T-cell (primary cell): ENCODE measurements at regions not wholly inside any gene's neighbourhood (a gene's known extent, or its start where the extent isn't known, plus 50 kb on each side); places are given as distances from the start of the nearest gene placed in this dataset.
"Not testable (repeated sequence)": the region's sequence is repeated elsewhere in the genome, so short reads cannot be mapped to it uniquely, and the experiment has no call there.

ENCODE experiments used
- ATAC-seq, 4 experiments: fragments of 200-7000 bp in 3 of 4; fragments of 150-1000 bp in 1 of 4; cut with Tn5 transposase; replicated peaks in 1 of 4; 1 replicate in 3 of 4; 2 replicates in 1 of 4; pipeline ENCODE4 v1.10.0; 2021; ENCODE audit warnings: moderate library complexity in 3 of 4, mild to moderate bottlenecking in 2 of 4, moderate number of reproducible peaks in 1 of 4
- CTCF ChIA-PET, 2 donors: fragments of 300-600 bp; sonication (Branson Sonifier 250); formaldehyde crosslinking; loops; one replicate each; lab custom pipeline; 2022; ENCODE audit warnings: antibody characterized with exemption in 2 of 2; lab: Charles Lee
- POLR2A ChIA-PET, 2 donors: fragments of 300-600 bp; sonication (Branson Sonifier 250); formaldehyde crosslinking; loops; one replicate each; lab custom pipeline; 2022; ENCODE audit warnings: antibody characterized with exemption in 2 of 2; lab: Charles Lee
- DNase-seq, 35 experiments: peaks; one replicate each; pipeline versions ENCODE4 v3.0.0 to v3.0.0-alpha.2; 2013 to 2023
- H3K27ac ChIP-seq: one replicate; pipeline ENCODE4 v1.5.1; 2013; ENCODE audit warnings: low read length
- H3K27me3 ChIP-seq, 2 experiments: replicated peaks in 1 of 2; 1 replicate in 1 of 2; 2 replicates in 1 of 2; pipeline versions ENCODE4 v1.6.1 to v1.7.0; 2013; ENCODE audit warnings: low read length in 1 of 2, mixed read lengths in 1 of 2; ENCODE audit not compliant: control insufficient read depth in 2 of 2, insufficient read depth in 2 of 2; ENCODE audit errors: extremely low read depth in 1 of 2
- H3K36me3 ChIP-seq, 2 donors: 1 replicate in 1 of 2; 2 replicates in 1 of 2; pipeline versions ENCODE4 v1.6.1 to v1.7.0; 2013; ENCODE audit warnings: low read length in 1 of 2; ENCODE audit not compliant: control insufficient read depth in 2 of 2, insufficient read depth in 1 of 2; ENCODE audit errors: extremely low read depth in 1 of 2
- H3K4me1 ChIP-seq, 2 experiments: 1 replicate in 1 of 2; 2 replicates in 1 of 2; pipeline versions ENCODE4 v1.6.1 to v1.7.0; 2013; ENCODE audit warnings: low read length in 2 of 2, mixed read lengths in 1 of 2; ENCODE audit not compliant: insufficient read depth in 2 of 2, control insufficient read depth in 1 of 2; ENCODE audit errors: extremely low read depth in 1 of 2
- H3K4me3 ChIP-seq, 2 donors: 1 replicate in 1 of 2; 2 replicates in 1 of 2; pipeline versions ENCODE4 v1.5.1 to v1.7.0; 2013; ENCODE audit warnings: mild to moderate bottlenecking in 2 of 2, low read length in 1 of 2, moderate library complexity in 1 of 2; ENCODE audit not compliant: control insufficient read depth in 1 of 2; ENCODE audit errors: extremely low read depth in 1 of 2
- H3K9me3 ChIP-seq: 2 replicates; pipeline ENCODE4 v1.7.0; 2013
- H3K27ac Mint-ChIP-seq, 2 donors: one replicate each; pipeline ENCODE4 v1.8.0; 2020 to 2021; ENCODE audit warnings: mild to moderate bottlenecking in 2 of 2, mixed read lengths in 2 of 2
- H3K27me3 Mint-ChIP-seq, 2 donors: one replicate each; pipeline ENCODE4 v1.8.0; 2021 to 2022; ENCODE audit warnings: mixed read lengths in 2 of 2
- H3K36me3 Mint-ChIP-seq: one replicate; pipeline ENCODE4 v1.8.0; 2021; ENCODE audit warnings: mixed read lengths
- H3K4me1 Mint-ChIP-seq, 3 donors: one replicate each; pipeline ENCODE4 v1.8.0; 2020 to 2022; ENCODE audit warnings: mixed read lengths in 3 of 3, mild to moderate bottlenecking in 1 of 3
- H3K4me3 Mint-ChIP-seq, 3 donors: one replicate each; pipeline ENCODE4 v1.8.0; 2020 to 2022; ENCODE audit warnings: mild to moderate bottlenecking in 3 of 3, mixed read lengths in 3 of 3, moderate library complexity in 3 of 3
- H3K9me3 Mint-ChIP-seq, 3 donors: one replicate each; pipeline ENCODE4 v1.8.0; 2020 to 2022; ENCODE audit warnings: mixed read lengths in 3 of 3
- WGBS: methylation state at CpG from one replicate; pipeline ENCODE4 v1.1.5; 2013; ENCODE audit warnings: missing lambda C conversion rate; ENCODE audit not compliant: insufficient coverage; 5-methylcytosine and 5-hydroxymethylcytosine counted together

- POLR2A ChIA-PET, H3K36me3 ChIP-seq, CTCF ChIA-PET, H3K27ac ChIP-seq, H3K36me3 Mint-ChIP-seq, H3K27ac Mint-ChIP-seq, H3K4me1 ChIP-seq, H3K9me3 ChIP-seq, H3K9me3 Mint-ChIP-seq: not testable (repeated sequence)
- peak in 1 of 4 experiments; percentile 42 for ATAC-seq
- peak overlapping the region; percentile 43 to 65 (median 61) for H3K4me3 Mint-ChIP-seq
- DNase-seq: peak in 33 of 35 experiments; percentile 12 to 80 (median 43)
- H3K27me3 Mint-ChIP-seq: peaks cover 21 to 35% of the 10 kb centered on the region in 2 donors
- Histone ChIP-seq H3K27me3 (peaks cover 0 to 22% of the 10 kb centered on the region in 2 experiments), H3K4me3 (peak overlapping the region; percentile 36 to 38)
- WGBS: 11% methylated on average over 20 of the region's 48 CpGs
- H3K4me1 Mint-ChIP-seq: peaks cover 0 to 11% (median 5%) of the 10 kb centered on the region in 3 donors
Measured at GRCh38 chr11:71638801-71639519, 56.3 kb upstream of the KRTAP5-11 start.

GRCh38 chr11:71639520-71639849, 56.8 kb upstream of the KRTAP5-11 start:
- H3K36me3 ChIP-seq, CTCF ChIA-PET, H3K9me3 Mint-ChIP-seq, ATAC-seq, H3K27ac ChIP-seq, H3K4me1 ChIP-seq, POLR2A ChIA-PET, H3K36me3 Mint-ChIP-seq, H3K27ac Mint-ChIP-seq, H3K9me3 ChIP-seq: not testable (repeated sequence)
- Mint-ChIP-seq H3K4me1 (peaks cover 0 to 11% (median 5%) of the 10 kb centered on the region in 3 donors), H3K27me3 (peaks cover 21 to 35% of the 10 kb centered on the region in 2 donors), H3K4me3 (peak overlapping the region; percentile 17 to 61 (median 31))
- WGBS: 0% methylated on average over 9 of the region's 32 CpGs
- peak in 2 of 35 experiments; percentile 10 to 26 for DNase-seq
- peak overlapping the region; percentile 36 to 38 for H3K4me3 ChIP-seq
- peaks cover 0 to 22% of the 10 kb centered on the region in 2 experiments for H3K27me3 ChIP-seq

- H3K9me3 Mint-ChIP-seq, H3K27ac Mint-ChIP-seq, H3K36me3 ChIP-seq, H3K9me3 ChIP-seq, H3K36me3 Mint-ChIP-seq, H3K27ac ChIP-seq, CTCF ChIA-PET, ATAC-seq, H3K4me1 ChIP-seq, H3K4me3 ChIP-seq, POLR2A ChIA-PET: not testable (repeated sequence)
- Mint-ChIP-seq H3K4me3 (peak overlapping the region; percentile 34 to 61 (median 53)), H3K27me3 (peaks cover 24 to 39% of the 10 kb centered on the region in 2 donors), H3K4me1 (peaks cover 0 to 11% (median 5%) of the 10 kb centered on the region in 3 donors)
- H3K27me3 ChIP-seq: peaks cover 0 to 22% of the 10 kb centered on the region in 2 experiments
- peak in 2 of 35 experiments; percentile 4 to 6 for DNase-seq
- WGBS: 0% methylated on average over 3 of the region's 19 CpGs
Measured at GRCh38 chr11:71639916-71640315, 57.2 kb upstream of the KRTAP5-11 start.

GRCh38 chr11:71647078-71647477, 64.4 kb upstream of the KRTAP5-11 start:
- not testable (repeated sequence) for H3K9me3 Mint-ChIP-seq
- 83% methylated on average over 3 of the region's 5 CpGs for WGBS

DNA sequence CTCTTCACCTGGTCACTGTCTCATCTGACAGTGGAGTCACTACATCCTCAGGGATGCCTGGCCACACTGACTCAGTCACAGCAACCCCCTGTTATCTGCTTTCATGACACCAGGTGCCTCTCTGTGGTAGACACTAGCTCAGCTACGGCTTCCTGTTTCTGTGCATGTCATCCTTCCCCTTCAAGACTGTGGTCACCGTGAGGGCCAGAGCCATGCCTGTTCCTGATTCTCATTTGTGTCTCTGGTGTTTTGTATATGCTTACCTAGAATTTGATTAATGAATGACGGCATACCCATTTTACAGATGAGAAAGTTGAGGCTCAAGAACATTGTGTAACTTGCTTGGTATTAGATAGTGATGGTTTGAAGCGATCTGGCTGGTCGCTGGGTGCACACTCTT, 70.3 kb upstream of the KRTAP5-11 start:
- H3K27ac ChIP-seq, H3K4me3 Mint-ChIP-seq, CTCF ChIA-PET, H3K27ac Mint-ChIP-seq, POLR2A ChIA-PET, H3K4me3 ChIP-seq, DNase-seq, H3K9me3 ChIP-seq, ATAC-seq, H3K36me3 Mint-ChIP-seq, H3K9me3 Mint-ChIP-seq, H3K4me1 Mint-ChIP-seq, H3K4me1 ChIP-seq, H3K36me3 ChIP-seq, H3K27me3 ChIP-seq: not testable (repeated sequence)
- WGBS: no CpG with 5 or more reads among the region's 5 CpGs
- H3K27me3 Mint-ChIP-seq: peaks cover 3 to 14% of the 10 kb centered on the region in 2 donors

More at GRCh38 chr11:71647078-71647477, 64.4 kb upstream of the KRTAP5-11 start:
- H3K4me1 ChIP-seq, H3K36me3 ChIP-seq, CTCF ChIA-PET, H3K27ac ChIP-seq, H3K4me1 Mint-ChIP-seq, H3K36me3 Mint-ChIP-seq, DNase-seq, H3K4me3 ChIP-seq, H3K27ac Mint-ChIP-seq, POLR2A ChIA-PET, H3K27me3 ChIP-seq, H3K9me3 ChIP-seq, ATAC-seq, H3K4me3 Mint-ChIP-seq: not testable (repeated sequence)
- peaks cover 9 to 15% of the 10 kb centered on the region in 2 donors for H3K27me3 Mint-ChIP-seq

DNA sequence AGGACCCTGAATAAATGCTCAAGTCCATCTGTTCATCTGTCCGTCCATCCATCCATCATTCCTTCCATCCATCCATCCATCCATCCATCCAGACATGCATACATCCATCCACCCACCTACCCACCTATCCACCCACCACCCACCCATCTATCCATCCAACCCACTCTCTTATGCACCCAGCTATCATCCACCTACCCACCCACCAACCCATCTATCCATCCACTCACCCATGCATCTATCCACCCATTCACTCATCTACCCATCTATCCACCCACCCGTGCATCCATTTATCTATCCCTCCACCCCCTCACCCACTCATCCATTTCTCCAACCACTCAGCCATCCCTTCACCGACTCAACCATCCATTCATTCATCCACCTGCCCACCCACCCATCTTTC, 71.7 kb upstream of the KRTAP5-11 start:
- POLR2A ChIA-PET, H3K36me3 ChIP-seq, H3K27ac ChIP-seq, H3K4me1 Mint-ChIP-seq, H3K36me3 Mint-ChIP-seq, DNase-seq, ATAC-seq, H3K9me3 ChIP-seq, H3K27me3 ChIP-seq, H3K4me3 Mint-ChIP-seq, H3K9me3 Mint-ChIP-seq, H3K4me3 ChIP-seq, H3K4me1 ChIP-seq, CTCF ChIA-PET, H3K27ac Mint-ChIP-seq: not testable (repeated sequence)
- peaks cover 3 to 10% of the 10 kb centered on the region in 2 donors for H3K27me3 Mint-ChIP-seq
- 80% methylated on average over 2 of the region's 3 CpGs for WGBS
